Middle frontal gyrus (tissue), 1 donor: ENCODE measurements at regions not wholly inside any gene's neighbourhood (a gene's known extent, or its start where the extent isn't known, plus 50 kb on each side); places are given as distances from the start of the nearest gene placed in this dataset.
"Not testable (repeated sequence)": the region's sequence is repeated elsewhere in the genome, so short reads cannot be mapped to it uniquely, and the experiment has no call there.

Experiments
- DNase-seq: peaks from one replicate; pipeline ENCODE4 v3.0.0-alpha.2; 2015; ENCODE audit warnings: low spot score; ENCODE audit errors: extremely low spot score

GRCh38 chr7:89618274-89618673 is 536.0 kb upstream of the STEAP1 start:
- DNase-seq = no peak

GRCh38 chr7:89621925-89622641 is 532.2 kb upstream of the STEAP1 start:
- no peak for DNase-seq

- DNase-seq = no peak
Observed at GRCh38 chr7:89623018-89623672, 531.1 kb upstream of the STEAP1 start.

- not testable (repeated sequence) for DNase-seq
Observed at GRCh38 chr7:89624155-89624554, 530.1 kb upstream of the STEAP1 start.

GRCh38 chr7:89648509-89648908 is 505.8 kb upstream of the STEAP1 start:
- no peak for DNase-seq

- no peak for DNase-seq
Observed at GRCh38 chr7:89655946-89656345, 498.3 kb upstream of the STEAP1 start.

- no peak for DNase-seq
Observed at GRCh38 chr7:89661876-89662275, 492.4 kb upstream of the STEAP1 start.

- DNase-seq = no peak
Observed at GRCh38 chr7:89666136-89666835, 488.0 kb upstream of the STEAP1 start.

GRCh38 chr7:89680161-89680560 is 474.1 kb upstream of the STEAP1 start:
- DNase-seq = no peak

GRCh38 chr7:89681448-89681847 is 472.8 kb upstream of the STEAP1 start:
- DNase-seq = no peak

- no peak for DNase-seq
Observed at GRCh38 chr7:89685287-89685686, 469.0 kb upstream of the STEAP1 start.

- DNase-seq = no peak
Observed at GRCh38 chr7:89687211-89687610, 467.1 kb upstream of the STEAP1 start.

- DNase-seq = no peak
Observed at GRCh38 chr7:89695241-89695640, 459.0 kb upstream of the STEAP1 start.

GRCh38 chr7:89714131-89714530 is 440.1 kb upstream of the STEAP1 start:
- no peak for DNase-seq

- DNase-seq = not testable (repeated sequence)
Observed at GRCh38 chr7:89718941-89719340, 435.3 kb upstream of the STEAP1 start.

GRCh38 chr7:89728481-89728880 is 425.8 kb upstream of the STEAP1 start:
- DNase-seq = no peak

- DNase-seq = no peak
Observed at GRCh38 chr7:89731751-89732445, 422.4 kb upstream of the STEAP1 start.

GRCh38 chr7:89738549-89738948 is 415.7 kb upstream of the STEAP1 start:
- DNase-seq = no peak

GRCh38 chr7:89757910-89758309 is 396.4 kb upstream of the STEAP1 start:
- DNase-seq = no peak

- DNase-seq = no peak
Observed at GRCh38 chr7:89760690-89761089, 393.6 kb upstream of the STEAP1 start.

- DNase-seq = no peak
Observed at GRCh38 chr7:89761173-89761572, 393.1 kb upstream of the STEAP1 start.

- DNase-seq = no peak
Observed at GRCh38 chr7:89770161-89770560, 384.1 kb upstream of the STEAP1 start.
